ENCODE measurements at regions not wholly inside any gene's neighbourhood (a gene's known extent, or its start where the extent isn't known, plus 50 kb on each side); places are given as distances from the start of the nearest gene placed in this dataset.
A peak's percentile ranks its signal among the peaks of the same experiment; 100 is the strongest.

GRCh38 chr10:3681642-3682554 is 103.1 kb downstream of the KLF6 start:
- ATAC-seq (replicated peaks), result no peak
- Mint-ChIP-seq H3K36me3 (ENCODE audit: low read depth) (no peaks in the 10 kb centered on the region), H3K27me3 (no peaks in the 10 kb centered on the region), H3K4me3 (no peak overlapping the region), H3K9me3 (no peaks in the 10 kb centered on the region), H3K27ac (no peak overlapping the region), H3K4me1 (peaks cover 8% of the 10 kb centered on the region)

- H3K36me3 Mint-ChIP-seq (ENCODE audit: low read depth), result no peaks in the 10 kb centered on the region
- ATAC-seq (replicated peaks), result no peak
- peaks cover 8% of the 10 kb centered on the region for H3K4me1 Mint-ChIP-seq
- no peaks in the 10 kb centered on the region for H3K9me3 Mint-ChIP-seq
- no peak overlapping the region for H3K27ac Mint-ChIP-seq
- no peaks in the 10 kb centered on the region for H3K27me3 Mint-ChIP-seq
- H3K4me3 Mint-ChIP-seq, result no peak overlapping the region
Measured at GRCh38 chr10:3679950-3680629, 104.9 kb downstream of the KLF6 start.

GRCh38 chr10:3678629-3679227 is 106.3 kb downstream of the KLF6 start:
- Mint-ChIP-seq H3K36me3 (ENCODE audit: low read depth) (no peaks in the 10 kb centered on the region), H3K9me3 (no peaks in the 10 kb centered on the region), H3K4me1 (peaks cover 4% of the 10 kb centered on the region), H3K27ac (no peak overlapping the region), H3K4me3 (no peak overlapping the region), H3K27me3 (no peaks in the 10 kb centered on the region)
- ATAC-seq (replicated peaks), result no peak

GRCh38 chr10:3676564-3676963 is 108.4 kb downstream of the KLF6 start:
- Mint-ChIP-seq H3K27ac (no peak overlapping the region), H3K4me1 (no peaks in the 10 kb centered on the region), H3K27me3 (no peaks in the 10 kb centered on the region), H3K36me3 (ENCODE audit: low read depth) (no peaks in the 10 kb centered on the region), H3K4me3 (no peak overlapping the region), H3K9me3 (no peaks in the 10 kb centered on the region)
- no peak for ATAC-seq (replicated peaks)

GRCh38 chr10:3672220-3672619 is 112.8 kb downstream of the KLF6 start:
- Mint-ChIP-seq H3K4me3 (no peak overlapping the region), H3K27me3 (no peaks in the 10 kb centered on the region)

DNA sequence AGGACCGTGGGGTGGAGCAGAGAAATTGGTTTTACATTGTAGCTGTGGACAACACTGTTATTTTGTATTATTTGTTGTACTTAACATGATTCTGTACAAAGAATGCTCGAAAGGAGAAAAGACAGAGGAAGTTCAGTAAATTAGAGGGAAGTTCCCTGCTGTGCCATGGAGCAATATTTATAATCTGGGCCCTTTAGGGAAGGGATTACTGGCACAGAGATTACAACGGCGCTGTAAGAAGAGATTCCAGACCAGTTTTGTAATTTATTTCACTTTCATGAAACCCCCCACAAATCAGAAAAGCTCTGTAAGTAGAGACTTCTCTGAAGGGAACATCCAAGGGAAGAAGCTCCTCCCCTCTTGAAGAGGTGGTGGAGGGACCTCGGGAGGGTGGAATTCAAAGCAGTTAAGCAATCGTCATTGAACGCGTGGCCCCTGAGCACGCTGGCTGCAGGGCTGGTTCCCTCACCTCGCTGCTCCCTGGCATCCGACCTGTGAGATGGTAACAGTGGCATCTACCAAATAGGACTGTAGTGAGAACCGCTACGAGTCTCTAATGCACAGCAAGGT is 113.5 kb downstream of the KLF6 start:
- Mint-ChIP-seq H3K4me1 (peaks cover 21% of the 10 kb centered on the region), H3K9me3 (no peaks in the 10 kb centered on the region), H3K36me3 (ENCODE audit: low read depth) (no peaks in the 10 kb centered on the region), H3K27ac (no peak overlapping the region), H3K4me3 (no peak overlapping the region), H3K27me3 (no peaks in the 10 kb centered on the region)
- no peak for ATAC-seq (replicated peaks)

More at GRCh38 chr10:3672220-3672619, 112.8 kb downstream of the KLF6 start:
- no peak for ATAC-seq (replicated peaks)
- no peaks in the 10 kb centered on the region for H3K9me3 Mint-ChIP-seq
- no peak overlapping the region for H3K27ac Mint-ChIP-seq
- H3K36me3 Mint-ChIP-seq (ENCODE audit: low read depth), result no peaks in the 10 kb centered on the region
- H3K4me1 Mint-ChIP-seq, result peaks cover 16% of the 10 kb centered on the region

DNA sequence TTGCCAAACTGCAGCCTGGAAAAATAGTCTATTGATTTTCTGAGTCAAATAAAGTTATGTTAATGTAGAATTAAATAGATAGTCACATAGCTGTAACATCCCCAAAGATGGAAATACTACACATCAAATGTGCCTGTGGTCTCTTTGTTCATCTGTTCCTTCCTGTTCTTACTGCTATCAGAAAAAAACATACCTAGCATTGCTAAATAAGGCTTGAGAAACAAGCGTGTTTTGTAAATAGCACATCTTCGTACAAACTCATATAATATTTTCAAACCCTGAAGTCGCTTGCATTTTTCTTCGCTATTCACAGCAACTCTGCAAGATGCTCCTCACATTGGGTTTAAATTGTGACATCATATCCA is 116.1 kb downstream of the KLF6 start:
- Mint-ChIP-seq H3K27me3 (no peaks in the 10 kb centered on the region), H3K4me1 (peaks cover 21% of the 10 kb centered on the region)
- peak; percentile 60 for ATAC-seq (replicated peaks)

GRCh38 chr10:3668276-3668965 is 116.6 kb downstream of the KLF6 start:
- no peaks in the 10 kb centered on the region for H3K27me3 Mint-ChIP-seq
- H3K4me1 Mint-ChIP-seq, result peaks cover 21% of the 10 kb centered on the region
- no peaks in the 10 kb centered on the region for H3K36me3 Mint-ChIP-seq (ENCODE audit: low read depth)
- H3K27ac Mint-ChIP-seq, result peak overlapping the region; percentile 91
- no peaks in the 10 kb centered on the region for H3K9me3 Mint-ChIP-seq
- ATAC-seq (replicated peaks), result peak; percentile 85
- H3K4me3 Mint-ChIP-seq, result peak overlapping the region; percentile 91

More for the DNA sequence above, 116.1 kb downstream of the KLF6 start:
- H3K9me3 Mint-ChIP-seq, result no peaks in the 10 kb centered on the region
- H3K4me3 Mint-ChIP-seq, result peak overlapping the region; percentile 91
- H3K27ac Mint-ChIP-seq, result peak overlapping the region; percentile 91
- H3K36me3 Mint-ChIP-seq (ENCODE audit: low read depth), result no peaks in the 10 kb centered on the region

- ATAC-seq (replicated peaks), result peak; percentile 68
Measured at GRCh38 chr10:3666525-3667302, 118.3 kb downstream of the KLF6 start.

GRCh38 chr10:3665316-3665908 is 119.6 kb downstream of the KLF6 start:
- no peaks in the 10 kb centered on the region for H3K36me3 Mint-ChIP-seq (ENCODE audit: low read depth)
- no peak for ATAC-seq (replicated peaks)
- peaks cover 3% of the 10 kb centered on the region for H3K9me3 Mint-ChIP-seq
- H3K27me3 Mint-ChIP-seq, result no peaks in the 10 kb centered on the region
- H3K4me1 Mint-ChIP-seq, result peaks cover 21% of the 10 kb centered on the region
- H3K27ac Mint-ChIP-seq, result no peak overlapping the region
- H3K4me3 Mint-ChIP-seq, result no peak overlapping the region

More at GRCh38 chr10:3666525-3667302, 118.3 kb downstream of the KLF6 start:
- Mint-ChIP-seq H3K27ac (peak overlapping the region; percentile 29), H3K36me3 (ENCODE audit: low read depth) (no peaks in the 10 kb centered on the region), H3K9me3 (no peaks in the 10 kb centered on the region), H3K27me3 (no peaks in the 10 kb centered on the region), H3K4me1 (peaks cover 21% of the 10 kb centered on the region), H3K4me3 (peak overlapping the region; percentile 91)

DNA sequence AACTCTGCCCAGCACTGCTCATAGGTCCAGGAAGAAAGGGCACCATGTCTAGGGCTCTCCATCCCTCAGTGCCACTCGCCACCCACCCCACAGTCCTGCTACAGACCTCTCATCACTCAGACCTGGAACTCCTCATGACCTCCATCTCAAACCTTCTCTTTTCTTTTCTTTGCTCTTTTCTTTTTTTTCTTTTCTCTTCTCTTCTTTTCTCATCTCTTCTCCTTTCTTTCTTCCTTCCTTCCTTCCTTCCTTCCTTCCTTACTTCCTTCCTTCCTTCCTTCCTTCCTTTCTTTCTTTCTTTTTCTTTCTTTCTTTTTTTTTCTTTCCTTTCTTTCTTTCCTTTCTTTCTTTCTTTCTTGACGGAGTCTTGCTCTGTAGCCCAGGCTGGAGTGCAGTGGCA is 122.2 kb downstream of the KLF6 start:
- no peak overlapping the region for H3K4me3 Mint-ChIP-seq
- ATAC-seq (replicated peaks), result no peak
- H3K27me3 Mint-ChIP-seq, result no peaks in the 10 kb centered on the region
- H3K9me3 Mint-ChIP-seq, result peaks cover 3% of the 10 kb centered on the region
- no peaks in the 10 kb centered on the region for H3K36me3 Mint-ChIP-seq (ENCODE audit: low read depth)
- H3K4me1 Mint-ChIP-seq, result peaks cover 8% of the 10 kb centered on the region
- no peak overlapping the region for H3K27ac Mint-ChIP-seq

DNA sequence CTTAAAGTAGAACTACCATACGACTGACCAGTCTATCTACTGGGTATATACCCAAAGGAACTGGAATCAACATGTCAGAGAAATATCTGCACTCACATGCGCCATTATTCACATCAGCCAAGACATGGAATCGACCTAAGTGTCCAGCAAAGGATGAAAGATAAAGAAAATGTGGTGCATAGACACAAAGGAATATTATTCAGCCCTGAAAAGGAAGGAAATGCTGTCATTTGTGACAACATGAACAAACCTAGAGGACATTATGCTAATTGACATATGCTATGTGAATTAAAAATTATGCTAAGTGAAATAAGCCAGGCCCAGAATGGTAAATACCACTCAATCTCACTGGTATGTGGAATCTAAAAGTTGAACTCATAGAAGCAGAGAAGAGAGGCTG is 123.7 kb downstream of the KLF6 start:
- Mint-ChIP-seq H3K36me3 (ENCODE audit: low read depth) (no peaks in the 10 kb centered on the region), H3K9me3 (peaks cover 3% of the 10 kb centered on the region), H3K4me3 (no peak overlapping the region), H3K4me1 (no peaks in the 10 kb centered on the region), H3K27ac (no peak overlapping the region), H3K27me3 (no peaks in the 10 kb centered on the region)
- no peak for ATAC-seq (replicated peaks)

- ATAC-seq (replicated peaks), result peak; percentile 46
- H3K36me3 Mint-ChIP-seq (ENCODE audit: low read depth), result no peaks in the 10 kb centered on the region
- H3K27me3 Mint-ChIP-seq, result peaks cover 4% of the 10 kb centered on the region
- H3K9me3 Mint-ChIP-seq, result peaks cover 3% of the 10 kb centered on the region
- H3K4me3 Mint-ChIP-seq, result no peak overlapping the region
- no peak overlapping the region for H3K27ac Mint-ChIP-seq
- H3K4me1 Mint-ChIP-seq, result no peaks in the 10 kb centered on the region
Measured at GRCh38 chr10:3660753-3661152, 124.3 kb downstream of the KLF6 start.
